Kidney glomerular epithelial cell (primary cell): ENCODE measurements at regions not wholly inside any gene's neighbourhood (a gene's known extent, or its start where the extent isn't known, plus 50 kb on each side); places are given as distances from the start of the nearest gene placed in this dataset.

Experiments used
- DNase-seq: peaks from one replicate; lab custom pipeline; 2025; lab: John Stamatoyannopoulos, UW

DNA sequence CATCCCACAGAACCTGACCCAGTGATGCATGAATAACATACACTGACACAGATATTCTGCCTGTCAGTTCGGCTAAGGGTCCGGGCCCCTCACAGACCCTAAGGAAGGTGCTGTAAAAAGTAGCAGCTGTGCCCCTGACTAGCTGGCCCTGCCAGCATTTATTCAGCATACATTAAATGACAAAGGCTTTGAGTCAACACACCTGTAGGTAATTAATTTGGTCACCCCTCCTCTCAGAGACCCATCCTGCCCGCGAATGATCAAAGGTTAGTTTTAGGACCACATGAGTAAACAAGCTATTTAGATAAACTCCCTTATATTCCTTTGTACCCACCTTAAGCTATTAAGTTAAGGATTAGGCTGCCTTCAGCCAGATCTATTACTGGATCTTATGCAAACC is 429.0 kb upstream of the NWD2 start:
- DNase-seq: no peak

DNA sequence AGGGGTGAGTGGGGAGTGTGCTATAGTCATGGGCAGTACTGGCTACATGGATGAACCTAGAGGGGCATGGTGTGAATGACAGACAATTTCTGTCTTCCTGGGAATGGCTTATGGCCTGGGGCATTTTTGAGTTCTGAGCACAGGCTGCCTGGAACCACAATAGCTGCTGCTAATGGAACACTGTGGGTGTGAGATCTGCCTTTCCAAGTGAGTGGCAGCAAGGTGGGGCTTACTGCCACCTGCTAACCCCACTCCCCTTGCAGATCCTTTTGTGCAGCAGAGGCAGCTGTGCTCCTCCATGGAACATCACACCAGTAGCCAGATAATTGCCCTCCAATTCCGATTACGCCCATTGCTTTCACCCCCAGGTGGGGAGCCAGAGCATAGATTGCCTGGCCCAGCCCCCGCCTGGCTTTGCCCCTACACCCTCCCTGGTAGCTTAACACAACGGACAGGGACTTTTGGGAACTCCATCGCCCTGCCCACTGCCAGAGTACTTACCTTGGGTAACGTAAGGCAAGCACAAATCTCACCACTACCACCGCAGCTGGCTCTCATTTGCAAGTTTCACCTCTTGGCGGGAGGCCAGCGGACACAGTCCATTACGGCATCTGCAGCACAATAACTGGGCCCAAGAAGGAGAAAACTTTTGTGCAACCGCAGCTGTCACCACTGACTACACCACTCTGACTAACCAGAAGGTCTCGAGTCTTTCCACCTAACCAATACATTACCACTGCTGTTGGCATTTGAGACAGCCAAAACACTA is 421.2 kb upstream of the NWD2 start:
- no peak for DNase-seq

DNA sequence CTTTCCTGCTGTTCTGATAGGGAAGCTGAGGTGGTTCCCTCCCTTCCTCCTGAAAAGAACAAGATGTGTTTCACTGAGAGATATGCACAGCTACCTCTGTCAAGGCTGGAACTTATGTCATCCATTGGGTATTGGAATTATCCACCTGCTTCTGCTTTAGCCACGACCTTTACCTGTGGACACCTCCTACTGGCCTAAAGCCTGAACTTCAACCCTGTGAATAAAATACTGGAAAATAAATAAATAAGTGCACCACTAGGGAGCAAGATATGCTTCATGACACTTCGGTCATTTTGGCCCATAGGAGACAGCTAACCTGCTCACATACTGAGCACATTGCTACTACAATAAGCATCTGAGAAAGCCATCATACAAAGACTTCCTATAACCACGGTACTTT is 419.9 kb upstream of the NWD2 start:
- DNase-seq: no peak

DNA sequence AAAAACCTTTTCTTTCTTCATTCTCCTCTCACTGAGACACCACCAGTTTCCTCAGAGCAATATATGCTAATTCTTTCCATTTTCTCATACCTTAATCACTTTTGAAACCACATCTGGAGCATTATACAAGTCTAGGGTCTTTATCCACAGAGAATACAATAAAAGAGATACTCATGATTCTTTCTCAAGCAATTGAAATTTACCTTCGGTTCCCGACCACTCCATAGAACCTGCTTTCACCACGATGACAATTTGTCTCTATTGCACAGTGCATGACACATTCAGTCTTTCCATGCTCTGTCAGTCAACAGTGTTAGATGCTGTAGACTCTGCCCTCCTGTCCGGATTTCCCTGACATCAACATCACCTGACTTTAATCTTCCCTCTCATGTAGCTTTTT is 409.3 kb upstream of the NWD2 start:
- peak; percentile 47 for DNase-seq

DNA sequence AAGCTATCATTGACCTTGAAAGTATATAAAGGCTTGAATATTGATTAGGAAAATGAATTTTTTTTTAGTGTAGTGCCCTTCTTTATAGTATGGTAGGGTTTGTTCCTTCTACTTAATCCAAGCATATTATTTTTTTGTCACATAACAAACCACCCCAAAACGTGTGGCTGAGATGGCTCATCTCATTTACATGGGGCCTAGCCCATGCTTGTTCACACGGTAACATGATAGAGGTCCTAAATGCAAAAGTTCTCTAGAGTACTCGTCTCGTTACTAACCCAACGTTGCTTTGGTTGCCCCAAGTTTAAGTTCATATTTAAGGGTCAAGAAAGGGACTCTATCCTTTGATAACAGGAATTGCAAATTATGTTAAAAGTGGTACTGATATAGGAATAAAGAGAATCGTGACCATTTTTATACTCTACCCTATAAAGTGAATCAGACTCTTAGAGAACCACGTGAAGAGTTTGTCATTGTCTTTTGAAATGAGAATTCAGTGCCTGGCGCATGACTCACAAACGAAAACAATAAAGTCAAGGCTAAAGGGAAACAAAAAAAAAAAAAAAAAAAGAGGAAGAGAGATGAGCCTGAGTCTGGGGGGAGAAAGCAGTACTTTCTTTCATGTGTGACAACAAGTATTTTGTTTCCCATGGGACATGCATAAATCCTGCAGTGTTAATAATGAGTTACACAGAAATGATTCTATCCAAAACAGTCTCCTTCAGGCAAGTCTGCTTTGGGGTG is 402.8 kb upstream of the NWD2 start:
- peak; percentile 79 for DNase-seq

DNA sequence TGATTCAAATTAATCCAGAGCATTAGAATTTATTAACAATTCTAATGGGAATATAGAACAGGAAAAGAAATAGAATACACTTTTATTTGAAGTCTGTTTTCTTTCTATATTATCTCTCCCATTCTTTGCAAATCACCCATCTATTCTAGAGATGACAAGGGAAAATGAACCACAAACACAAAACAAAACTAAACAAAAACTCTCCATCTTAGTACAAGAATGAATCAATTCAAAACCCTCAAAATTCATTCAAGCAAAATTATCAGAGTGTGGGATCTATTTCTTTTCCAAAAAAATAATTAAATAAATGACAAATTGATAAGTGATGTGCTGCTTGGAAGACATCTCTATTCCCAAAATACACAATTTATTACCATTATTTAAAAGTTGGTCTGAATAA is 400.1 kb upstream of the NWD2 start:
- no peak for DNase-seq

DNA sequence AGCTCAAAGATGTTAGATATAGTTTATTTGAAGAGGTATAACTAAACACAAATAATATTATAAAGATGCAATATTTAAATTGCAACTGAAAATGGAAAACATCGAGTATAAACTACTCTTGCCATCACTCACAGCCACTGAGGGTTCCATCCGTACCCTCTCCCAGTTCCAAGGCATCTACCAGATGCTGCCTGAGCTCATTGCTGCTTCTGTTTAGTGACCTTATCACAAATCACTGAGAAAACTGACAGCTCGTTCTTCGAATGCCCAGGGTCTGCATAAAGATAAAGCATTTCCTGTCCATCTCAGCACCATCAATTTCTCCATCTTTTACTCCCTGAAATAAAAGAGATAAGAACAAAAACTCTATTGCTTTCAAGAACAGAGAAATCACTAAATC is 391.7 kb upstream of the NWD2 start:
- no peak for DNase-seq

DNA sequence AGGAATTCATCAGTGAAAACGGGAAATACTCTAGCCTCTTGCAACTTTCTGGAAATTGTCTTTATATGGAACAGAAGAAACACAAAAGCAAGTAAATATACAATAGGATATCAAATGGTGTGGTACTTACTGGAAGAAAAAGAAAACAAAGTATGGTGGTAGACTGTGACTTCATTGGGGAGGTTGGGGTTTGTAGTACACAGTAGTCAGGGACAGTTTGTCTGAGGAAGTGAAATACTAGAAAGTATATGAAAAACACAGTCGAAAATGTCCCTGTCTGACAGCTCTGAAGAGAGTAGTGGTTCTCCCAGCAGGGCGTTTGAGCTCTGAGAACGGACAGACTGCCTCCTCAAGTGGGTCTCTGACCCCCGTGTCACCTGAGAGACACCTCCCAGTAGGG is 390.0 kb upstream of the NWD2 start:
- DNase-seq: no peak

DNA sequence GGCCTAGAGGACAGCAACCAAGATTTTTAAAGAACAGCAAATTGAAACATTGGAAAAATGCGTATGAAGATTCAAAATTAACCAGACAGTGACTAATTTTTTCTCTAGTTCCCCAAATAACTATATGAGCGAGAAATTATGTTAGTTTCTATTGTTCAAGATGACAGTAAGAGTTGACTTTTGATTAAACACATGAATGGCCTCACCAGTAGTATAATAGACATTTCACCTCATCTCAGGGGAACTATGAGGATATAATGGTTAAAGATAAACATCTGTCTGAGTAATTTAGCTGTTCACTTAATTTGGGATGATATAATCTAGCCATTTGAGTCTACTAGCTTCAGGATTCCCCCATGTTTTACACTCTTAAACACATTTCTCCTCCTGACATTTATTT is 380.9 kb upstream of the NWD2 start:
- DNase-seq: no peak

DNA sequence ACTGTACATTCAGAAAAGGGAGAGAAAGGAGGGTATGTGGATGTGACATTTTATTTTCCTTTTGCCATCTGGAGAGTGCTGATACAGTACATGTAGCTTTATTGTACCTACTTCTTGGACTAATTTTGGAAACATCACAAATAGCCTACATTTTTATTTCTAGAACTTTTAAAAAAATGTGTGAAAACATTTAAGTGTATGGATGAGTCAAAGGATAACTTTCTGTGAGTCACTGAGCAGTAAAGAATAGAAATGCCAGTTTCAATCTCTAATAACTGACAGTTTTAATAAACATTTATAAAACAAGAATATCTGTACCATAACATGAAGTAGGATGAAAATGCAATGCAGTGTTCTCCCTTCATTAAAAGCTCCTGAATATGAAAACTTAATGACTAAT is 374.4 kb upstream of the NWD2 start:
- no peak for DNase-seq

DNA sequence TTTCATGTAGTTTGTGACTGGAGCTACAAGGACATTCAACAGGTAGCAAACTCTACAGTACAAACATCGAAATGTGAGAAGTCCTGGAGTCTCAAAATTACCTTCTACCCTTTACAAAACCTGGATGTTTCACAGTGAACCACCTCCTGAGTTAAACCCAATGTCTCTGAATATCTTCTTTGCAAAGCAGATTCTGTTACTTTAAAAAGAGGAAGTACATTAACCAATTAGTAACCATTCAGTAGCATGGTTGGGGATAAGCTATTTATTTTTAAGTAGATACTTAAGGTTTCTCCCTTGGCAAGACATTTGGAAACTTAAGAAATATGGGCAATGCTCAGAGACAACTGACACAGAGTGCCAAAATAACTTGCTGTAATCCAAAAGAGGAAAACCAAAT is 371.9 kb upstream of the NWD2 start:
- no peak for DNase-seq

DNA sequence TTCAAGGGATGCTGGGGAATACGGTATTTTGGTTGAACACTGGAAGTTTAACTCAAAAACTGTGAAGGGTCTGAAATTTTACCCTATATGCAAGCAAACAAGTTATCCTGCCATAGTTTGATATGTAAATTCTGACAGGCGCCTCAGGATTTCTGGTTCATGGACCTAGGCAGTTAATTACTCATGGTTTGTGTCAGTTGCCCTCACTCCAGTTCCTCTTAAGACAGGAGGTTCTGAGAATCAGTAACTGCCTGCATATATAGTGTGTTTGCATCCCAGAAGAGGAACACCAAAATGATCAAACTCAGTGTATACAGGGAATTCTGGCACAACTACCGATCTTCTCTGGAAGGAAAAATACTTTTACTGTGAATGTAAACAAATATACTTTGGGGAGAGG is 360.4 kb upstream of the NWD2 start:
- DNase-seq: no peak

DNA sequence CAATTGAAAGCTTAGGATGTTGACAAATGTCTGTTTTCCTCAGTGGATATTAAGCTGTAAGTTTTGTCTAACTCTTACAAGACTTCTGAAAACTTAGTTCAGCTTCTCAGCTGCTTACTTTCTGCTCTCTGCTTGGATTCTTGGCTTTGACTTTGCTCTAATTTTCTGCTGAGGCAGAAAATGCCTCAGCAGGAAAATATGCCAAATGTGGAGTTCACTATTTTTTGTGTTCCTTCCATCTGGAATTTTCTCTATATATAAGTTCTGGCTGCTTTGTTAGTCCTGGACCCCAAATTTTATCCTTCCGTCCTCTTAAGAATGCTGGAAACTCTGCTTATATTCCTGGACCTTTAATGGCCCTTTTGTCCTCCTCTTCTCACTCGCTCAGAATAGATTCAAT is 352.6 kb upstream of the NWD2 start:
- DNase-seq: no peak

DNA sequence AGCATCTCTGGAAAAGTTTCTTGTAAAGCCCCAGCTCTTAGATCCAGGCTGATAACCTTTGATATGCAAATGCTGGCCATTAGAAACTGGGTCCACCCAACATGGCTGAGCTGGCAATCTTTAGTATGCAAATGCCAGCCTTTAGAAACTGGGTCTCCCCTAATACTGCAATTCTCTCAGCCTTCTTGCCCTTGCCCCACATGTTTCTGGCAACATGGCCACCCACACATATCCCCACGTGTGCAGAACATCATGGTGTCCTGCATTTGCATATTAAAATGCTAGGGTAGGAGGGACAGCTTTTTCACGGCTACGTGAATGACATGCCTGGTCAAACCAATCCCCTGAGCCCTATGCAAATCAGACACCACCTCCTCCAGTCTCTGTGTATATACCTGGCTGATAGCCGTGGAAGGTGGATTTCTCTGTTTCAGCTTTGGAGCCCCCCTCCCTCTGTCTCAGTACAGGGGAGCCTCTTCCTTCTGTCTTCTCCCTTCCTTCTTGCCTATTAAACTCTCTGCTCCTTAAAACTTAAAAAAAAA is 344.0 kb upstream of the NWD2 start:
- DNase-seq: no peak

DNA sequence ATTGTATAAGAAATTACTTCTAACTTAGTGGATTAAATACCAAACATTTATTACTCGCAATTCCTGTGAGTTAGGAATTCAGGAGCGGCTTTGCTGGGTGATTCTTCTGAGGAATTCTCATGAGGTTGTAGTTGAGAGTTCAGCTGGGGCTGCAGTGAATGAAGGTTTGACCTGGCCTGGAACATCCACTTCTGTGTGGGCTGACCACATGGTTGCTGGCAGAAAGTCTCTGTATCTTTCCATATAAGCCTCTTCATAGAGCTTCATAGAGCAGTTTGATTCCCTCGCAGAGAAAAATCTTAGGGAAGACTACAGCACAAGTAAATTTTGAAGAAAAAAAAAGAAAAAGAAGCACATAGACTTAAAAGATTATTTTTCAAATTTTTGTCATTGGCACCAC is 339.7 kb upstream of the NWD2 start:
- no peak for DNase-seq

DNA sequence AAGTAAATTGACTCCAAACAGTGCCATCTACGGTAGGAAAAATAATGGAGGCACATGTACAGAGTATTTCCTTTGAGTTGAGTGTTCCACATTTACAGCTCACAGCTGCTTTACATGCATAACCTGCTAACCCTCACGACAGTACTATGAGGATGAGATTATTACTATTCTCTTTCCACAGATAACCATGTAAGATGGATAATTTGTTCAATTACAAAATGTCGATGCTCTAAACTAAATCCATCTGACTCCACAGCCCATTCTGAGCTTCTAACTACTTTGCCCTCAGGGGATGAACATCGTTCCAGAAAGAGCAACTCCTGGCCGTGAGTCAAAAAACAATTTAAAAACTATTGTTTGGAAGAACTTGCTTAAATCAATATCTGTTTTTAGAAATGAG is 330.4 kb upstream of the NWD2 start:
- no peak for DNase-seq

DNA sequence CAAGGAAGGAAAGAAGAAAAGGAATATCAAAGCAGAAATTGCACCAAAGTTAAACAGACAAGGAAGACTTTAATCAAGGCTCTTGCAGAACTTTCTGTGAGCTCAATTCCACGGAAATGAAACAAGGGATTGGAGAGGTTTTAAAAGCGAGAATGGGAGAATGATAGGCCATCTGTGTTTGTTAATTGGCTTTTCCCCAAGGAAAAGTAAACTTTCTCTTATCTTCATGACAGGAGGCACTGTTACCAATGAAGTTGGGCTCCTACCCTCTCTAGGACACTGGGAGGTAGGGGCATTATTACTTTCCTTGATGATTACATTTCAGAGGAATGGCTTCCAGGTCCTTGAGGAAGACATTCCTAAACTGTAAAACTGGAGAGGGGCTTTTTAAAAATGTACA is 328.8 kb upstream of the NWD2 start:
- DNase-seq: no peak

DNA sequence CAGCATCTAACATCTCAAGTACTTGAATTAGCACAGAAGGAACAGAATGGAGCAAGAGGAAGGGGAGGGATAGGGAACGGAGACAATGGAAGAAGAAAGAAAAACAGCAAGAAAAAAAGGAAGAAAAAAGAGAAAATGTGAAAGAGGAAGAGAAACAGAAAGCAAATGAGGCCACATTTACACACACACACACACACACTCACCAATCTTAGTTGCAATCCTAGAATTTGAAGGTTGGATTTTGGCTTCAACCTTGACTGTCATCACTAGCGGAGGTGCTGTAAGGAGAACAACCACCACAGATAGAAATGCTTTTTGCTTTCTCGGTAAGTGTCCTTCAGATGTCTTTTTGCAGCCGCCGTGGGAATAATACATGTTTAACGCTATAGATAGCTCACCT is 327.1 kb upstream of the NWD2 start:
- no peak for DNase-seq

DNA sequence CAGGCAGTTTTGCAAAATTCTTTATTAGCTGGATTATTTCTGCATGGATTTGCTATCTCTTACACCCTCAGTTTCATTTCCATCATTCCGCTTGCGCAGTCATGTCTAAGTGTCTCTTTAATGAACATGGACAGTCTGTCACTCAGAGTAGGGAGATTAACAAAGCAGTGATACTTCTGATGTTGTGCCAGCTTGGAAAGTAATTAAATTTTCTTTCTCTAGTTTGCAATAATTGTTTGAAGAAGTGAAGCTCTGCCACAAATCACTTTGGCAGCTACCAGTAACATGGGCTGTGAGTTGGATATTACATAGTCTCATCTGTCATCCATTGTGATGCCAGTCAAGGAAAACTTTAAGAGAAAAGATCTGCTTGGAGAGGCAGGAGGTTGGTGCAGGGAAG is 324.8 kb upstream of the NWD2 start:
- DNase-seq: no peak

DNA sequence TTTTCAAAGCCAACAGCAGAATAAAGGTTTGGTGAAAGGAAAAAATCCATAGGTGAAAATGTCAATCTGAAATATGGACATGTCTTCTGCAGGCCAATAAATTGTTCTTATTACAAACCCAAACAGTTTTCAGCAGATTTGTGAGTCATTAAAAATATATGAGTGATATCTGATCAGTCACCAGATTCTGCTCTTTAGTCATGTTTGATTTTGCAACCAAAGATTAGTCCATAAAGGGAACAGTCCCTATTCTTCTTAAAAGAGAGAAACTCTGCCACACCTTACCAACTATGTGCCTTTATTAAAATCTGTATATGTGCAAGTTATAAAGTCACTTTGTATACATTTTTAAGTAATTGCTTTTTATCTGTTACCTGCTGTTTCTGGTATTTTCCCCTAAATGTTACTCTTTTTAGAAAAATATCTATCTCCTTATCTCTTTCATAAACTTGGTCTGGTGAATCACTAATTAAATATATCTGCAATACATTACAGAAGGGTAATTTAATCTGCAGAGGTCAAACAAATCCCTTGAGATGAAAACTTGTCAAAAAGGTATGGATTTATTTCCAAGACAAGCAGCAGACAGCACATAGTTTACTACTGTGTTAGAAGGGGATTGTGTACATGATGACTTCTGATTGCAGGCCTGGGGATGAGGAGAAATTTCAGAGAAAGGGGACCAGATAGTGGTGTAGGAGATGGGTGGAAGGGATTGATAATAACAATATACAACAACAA is 322.9 kb upstream of the NWD2 start:
- no peak for DNase-seq

DNA sequence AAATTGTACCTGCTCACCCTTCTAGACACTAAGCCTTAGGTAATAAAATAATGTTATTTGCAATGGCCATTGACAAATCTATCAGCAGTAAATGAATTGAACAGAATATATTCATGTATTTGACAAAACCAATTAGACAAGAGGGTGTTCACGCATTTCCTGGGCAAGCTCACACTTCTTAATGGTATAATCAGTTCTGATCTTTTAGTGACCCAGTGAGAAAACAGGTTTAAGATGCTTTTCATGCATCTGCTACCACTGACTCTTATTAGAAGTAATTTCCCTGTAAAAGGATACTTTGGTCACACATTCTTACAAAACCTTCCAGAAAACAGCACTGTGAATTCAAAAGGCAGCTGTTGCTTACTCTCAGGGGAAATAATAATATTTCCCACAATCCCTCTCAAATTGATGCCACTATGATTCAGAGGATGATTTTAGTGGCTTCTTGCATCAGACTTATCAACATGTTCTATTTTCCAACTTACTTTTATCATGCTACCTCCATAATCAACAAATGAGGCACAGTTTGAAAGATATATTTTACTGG is 313.9 kb upstream of the NWD2 start:
- DNase-seq: no peak

DNA sequence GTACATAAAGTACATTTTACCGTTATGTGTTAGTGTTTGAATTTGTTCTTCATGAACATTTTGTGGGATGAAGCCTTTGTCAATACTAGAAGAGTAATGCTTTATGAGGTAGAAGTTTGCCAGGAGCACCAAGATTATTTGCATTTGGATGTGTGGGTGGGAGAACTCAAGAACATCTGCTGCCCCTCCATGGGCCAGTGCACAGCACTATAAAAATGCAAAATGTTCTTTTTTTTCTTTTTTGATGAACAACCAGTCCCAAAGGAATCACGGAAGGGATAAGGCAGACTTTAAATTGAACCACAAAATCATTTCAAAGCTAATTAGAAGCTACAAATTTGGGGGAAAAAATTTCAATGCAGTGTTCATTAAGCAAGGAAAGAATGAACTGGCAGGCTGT is 300.3 kb upstream of the NWD2 start:
- no peak for DNase-seq

DNA sequence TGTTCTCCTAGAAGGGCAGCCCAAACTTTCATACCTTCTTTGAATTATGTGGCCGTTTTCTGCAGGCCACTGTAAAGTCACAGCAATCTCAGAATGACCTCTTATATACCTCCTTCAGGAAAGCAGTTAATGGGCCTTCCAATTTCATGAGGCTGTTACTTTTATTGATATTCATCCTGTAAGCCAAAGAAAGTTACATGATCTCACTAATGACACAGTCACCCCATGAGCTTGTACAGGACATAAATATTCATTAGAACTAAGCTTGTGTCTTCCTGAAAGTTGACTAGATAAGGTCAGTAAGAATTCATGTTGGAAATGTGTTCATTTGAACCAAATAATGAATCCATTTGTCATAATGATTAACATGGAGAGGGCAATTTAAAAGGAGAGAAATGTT is 283.1 kb upstream of the NWD2 start:
- no peak for DNase-seq
